Right atrium auricular region (tissue), 2 donors: ENCODE measurements at regions not wholly inside any gene's neighbourhood (a gene's known extent, or its start where the extent isn't known, plus 50 kb on each side); places are given as distances from the start of the nearest gene placed in this dataset.

ENCODE experiments used
- DNase-seq: peaks from one replicate; pipeline ENCODE4 v3.0.0-alpha.2; 2019; ENCODE audit warnings: low spot score
- H3K27ac ChIP-seq, 2 donors: fragments of 200-600 bp; sonication (generic); 1 replicate in 1 of 2; 2 replicates in 1 of 2; pipeline ENCODE4 v1.5.1; 2016 to 2019
- H3K27me3 ChIP-seq, 2 donors: fragments of 200-600 bp; sonication (generic); one replicate each; pipeline versions ENCODE4 v1.5.1 to v1.6.0; 2017 to 2019
- H3K36me3 ChIP-seq: fragments of 200-600 bp; sonication (generic); one replicate; pipeline ENCODE4 v1.5.1; 2016
- H3K4me1 ChIP-seq, 2 donors: fragments of 200-600 bp; sonication (generic); one replicate each; pipeline versions ENCODE4 v1.5.1 to v1.6.0; 2017 to 2019
- H3K4me3 ChIP-seq, 2 donors: fragments of 200-600 bp; sonication (generic); 1 replicate in 1 of 2; 2 replicates in 1 of 2; pipeline ENCODE4 v1.5.1; 2017 to 2019; ENCODE audit warnings: mild to moderate bottlenecking in 1 of 2, moderate library complexity in 1 of 2
- H3K9me3 ChIP-seq, 2 donors: fragments of 200-600 bp; sonication (generic); one replicate each; pipeline ENCODE4 v1.5.1; 2019
- TF ChIP-seq, protein P1 (sequence below), 2 donors: fragments of 200-600 bp; sonication (generic); IDR thresholded peaks; one replicate each; pipeline ENCODE4 v1.5.1; 2019; ENCODE audit warnings: antibody characterized with exemption in 2 of 2

DNA sequence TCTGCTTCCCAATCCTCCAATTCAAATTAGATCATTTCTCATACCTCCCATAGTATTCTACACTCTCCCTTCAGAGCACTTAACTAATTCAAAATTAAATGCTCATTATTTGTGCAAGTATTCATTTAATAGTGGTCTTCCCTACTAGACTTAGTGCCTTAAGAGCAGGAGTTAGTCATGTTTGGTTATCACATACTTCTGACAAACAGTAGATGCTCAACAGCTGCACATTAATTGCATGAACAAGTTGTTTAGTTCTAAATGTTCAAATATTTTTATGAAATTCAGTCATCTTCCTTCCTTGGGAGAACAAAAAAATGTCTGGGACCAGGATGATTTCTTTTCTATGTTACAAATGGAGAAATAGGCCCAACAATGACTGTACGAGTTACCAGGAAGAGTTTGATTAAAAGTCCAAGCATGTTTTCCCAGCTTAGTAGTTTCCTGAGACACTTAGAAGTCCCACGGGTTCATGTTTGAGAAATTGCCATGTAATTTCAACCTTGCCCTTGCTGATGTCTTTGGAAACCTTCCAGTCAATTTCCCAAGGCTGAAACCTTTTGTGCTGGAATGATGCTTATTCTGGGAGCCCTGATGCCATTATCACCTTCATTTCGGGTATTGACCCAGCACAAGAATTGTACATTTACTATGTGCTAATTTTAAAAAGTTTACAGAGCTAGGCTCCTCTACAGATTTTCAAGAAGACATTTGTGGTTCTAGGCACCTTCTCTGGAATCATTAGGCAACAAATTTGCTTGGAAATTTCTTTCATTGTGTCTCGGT is 437.9 kb upstream of the PLXNA2 start:
- H3K9me3 ChIP-seq, result no peaks in the 10 kb centered on the region
- no peak overlapping the region for H3K4me3 ChIP-seq
- TF ChIP-seq, protein P1, sequence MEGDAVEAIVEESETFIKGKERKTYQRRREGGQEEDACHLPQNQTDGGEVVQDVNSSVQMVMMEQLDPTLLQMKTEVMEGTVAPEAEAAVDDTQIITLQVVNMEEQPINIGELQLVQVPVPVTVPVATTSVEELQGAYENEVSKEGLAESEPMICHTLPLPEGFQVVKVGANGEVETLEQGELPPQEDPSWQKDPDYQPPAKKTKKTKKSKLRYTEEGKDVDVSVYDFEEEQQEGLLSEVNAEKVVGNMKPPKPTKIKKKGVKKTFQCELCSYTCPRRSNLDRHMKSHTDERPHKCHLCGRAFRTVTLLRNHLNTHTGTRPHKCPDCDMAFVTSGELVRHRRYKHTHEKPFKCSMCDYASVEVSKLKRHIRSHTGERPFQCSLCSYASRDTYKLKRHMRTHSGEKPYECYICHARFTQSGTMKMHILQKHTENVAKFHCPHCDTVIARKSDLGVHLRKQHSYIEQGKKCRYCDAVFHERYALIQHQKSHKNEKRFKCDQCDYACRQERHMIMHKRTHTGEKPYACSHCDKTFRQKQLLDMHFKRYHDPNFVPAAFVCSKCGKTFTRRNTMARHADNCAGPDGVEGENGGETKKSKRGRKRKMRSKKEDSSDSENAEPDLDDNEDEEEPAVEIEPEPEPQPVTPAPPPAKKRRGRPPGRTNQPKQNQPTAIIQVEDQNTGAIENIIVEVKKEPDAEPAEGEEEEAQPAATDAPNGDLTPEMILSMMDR (IDR thresholded peaks at IDR 0.05), result no peak
- DNase-seq, result no peak
- peaks cover 0 to 5% of the 10 kb centered on the region in 2 donors for H3K4me1 ChIP-seq
- no peaks in the 10 kb centered on the region for H3K36me3 ChIP-seq
- H3K27me3 ChIP-seq, result no peaks in the 10 kb centered on the region
- no peak overlapping the region for H3K27ac ChIP-seq

DNA sequence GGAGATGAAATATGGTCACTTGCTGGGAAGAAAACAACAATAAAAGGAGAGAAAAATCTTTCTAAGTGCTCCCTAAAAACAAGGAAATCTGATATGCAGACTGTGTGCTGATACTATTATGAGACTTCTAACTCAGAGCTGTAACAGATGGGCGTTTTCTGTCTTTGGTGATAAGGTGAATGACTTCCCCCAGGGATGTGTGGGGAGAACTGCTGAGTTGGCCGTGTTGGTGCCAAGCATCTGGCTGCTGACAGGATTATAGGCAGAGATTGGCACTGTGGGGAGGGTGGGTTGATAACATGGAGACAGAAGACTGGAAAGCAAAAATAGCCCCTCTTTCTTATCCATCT is 438.5 kb upstream of the PLXNA2 start:
- no peak for DNase-seq
- TF ChIP-seq, protein P1 (IDR thresholded peaks at IDR 0.05), result no peak
- H3K4me1 ChIP-seq, result peaks cover 0 to 5% of the 10 kb centered on the region in 2 donors
- H3K9me3 ChIP-seq, result no peaks in the 10 kb centered on the region
- H3K36me3 ChIP-seq, result no peaks in the 10 kb centered on the region
- H3K27me3 ChIP-seq, result no peaks in the 10 kb centered on the region
- no peak overlapping the region for H3K4me3 ChIP-seq
- no peak overlapping the region for H3K27ac ChIP-seq

DNA sequence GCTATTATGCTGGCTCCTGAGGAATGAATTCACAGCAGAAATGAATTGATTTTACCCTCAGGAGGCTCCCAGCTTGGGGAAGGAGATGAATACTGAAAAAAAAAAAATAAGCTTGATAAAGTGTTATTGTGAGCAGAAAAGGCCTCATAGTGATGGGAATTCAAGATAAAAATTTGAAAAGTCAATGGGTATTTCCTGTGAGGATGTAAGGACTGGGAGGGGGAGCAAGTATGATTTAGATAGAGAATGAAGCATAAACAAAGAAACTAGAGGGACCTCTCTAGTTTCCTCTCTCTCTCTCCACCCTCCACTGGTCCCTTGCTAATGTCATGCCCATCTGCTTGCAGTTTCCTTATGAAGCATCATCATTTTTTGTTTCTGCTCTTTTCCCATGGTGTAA is 439.0 kb upstream of the PLXNA2 start:
- Histone ChIP-seq H3K36me3 (no peaks in the 10 kb centered on the region), H3K4me1 (peaks cover 0 to 5% of the 10 kb centered on the region in 2 donors), H3K27me3 (no peaks in the 10 kb centered on the region), H3K27ac (no peak overlapping the region), H3K4me3 (no peak overlapping the region), H3K9me3 (no peaks in the 10 kb centered on the region)
- DNase-seq, result no peak
- TF ChIP-seq, protein P1 (IDR thresholded peaks at IDR 0.05), result no peak

DNA sequence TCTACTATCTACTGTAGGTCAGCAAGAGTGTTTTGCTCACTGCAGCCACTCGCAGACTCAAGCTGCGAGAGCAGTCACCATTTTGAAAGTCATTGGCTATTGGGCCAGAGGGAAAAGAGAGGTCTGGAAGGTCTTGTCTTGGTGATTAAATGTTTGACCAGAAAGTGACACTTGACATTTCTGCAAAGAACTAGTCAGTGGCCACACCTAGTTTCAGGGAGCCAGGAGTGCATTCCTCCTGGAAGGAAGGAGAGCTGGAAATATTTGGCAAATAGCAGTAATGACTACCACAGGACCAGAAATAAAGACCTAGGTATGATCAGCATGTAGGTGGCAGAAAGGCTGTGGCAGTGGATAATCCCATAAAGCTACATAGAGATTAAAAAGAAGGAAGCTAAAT is 440.0 kb upstream of the PLXNA2 start:
- Histone ChIP-seq H3K4me3 (no peak overlapping the region), H3K9me3 (no peaks in the 10 kb centered on the region), H3K36me3 (no peaks in the 10 kb centered on the region), H3K4me1 (peaks cover 0 to 5% of the 10 kb centered on the region in 2 donors), H3K27me3 (no peaks in the 10 kb centered on the region), H3K27ac (no peak overlapping the region)
- TF ChIP-seq, protein P1 (IDR thresholded peaks at IDR 0.05), result no peak
- DNase-seq, result no peak

DNA sequence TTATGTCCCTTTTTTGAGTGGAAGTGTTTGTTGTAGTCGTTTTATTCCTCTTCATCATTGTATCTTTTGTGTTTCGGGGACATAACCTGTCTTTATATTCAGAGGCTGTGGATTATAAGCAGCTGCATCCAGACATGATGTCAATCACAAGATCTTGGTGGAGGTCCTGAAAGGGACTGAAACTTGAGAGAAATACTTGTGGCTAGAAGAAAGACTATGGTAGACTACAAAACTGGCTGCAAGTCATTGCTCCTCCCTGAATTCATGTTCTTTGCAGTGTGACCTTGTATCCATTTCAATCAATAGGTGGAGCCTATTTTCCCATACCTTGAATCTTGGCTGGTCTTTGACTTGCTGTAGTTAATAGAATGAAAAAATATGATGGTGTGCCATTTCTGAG is 442.4 kb upstream of the PLXNA2 start:
- TF ChIP-seq, protein P1 (IDR thresholded peaks at IDR 0.05), result no peak
- no peak for DNase-seq
- Histone ChIP-seq H3K9me3 (no peaks in the 10 kb centered on the region), H3K4me3 (no peak overlapping the region), H3K27me3 (no peaks in the 10 kb centered on the region), H3K4me1 (peaks cover 0 to 2% of the 10 kb centered on the region in 2 donors), H3K27ac (no peak overlapping the region), H3K36me3 (no peaks in the 10 kb centered on the region)
